ENCODE measurements at regions not wholly inside any gene's neighbourhood (a gene's known extent, or its start where the extent isn't known, plus 50 kb on each side); places are given as distances from the start of the nearest gene placed in this dataset.

- Histone ChIP-seq H3K4me3 (ENCODE audit: low read depth, low read length) (no peak overlapping the region), H3K27ac (ENCODE audit: extremely low read depth, low read depth, low read length) (no peak overlapping the region), H3K9me3 (ENCODE audit: control insufficient read depth, insufficient read depth, low read depth, low read length) (no peaks in the 10 kb centered on the region), H3K36me3 (ENCODE audit: control insufficient read depth in 2 of 2, insufficient read depth in 1 of 2, low read length in 2 of 2) (no peaks in the 10 kb centered on the region), H3K4me1 (ENCODE audit: control insufficient read depth, insufficient read depth, low read length) (peaks cover 3% of the 10 kb centered on the region)
- POLR2A ChIA-PET = no interaction called here
- CTCF ChIA-PET = interaction anchor here (1.5 kb wide), 1 partner anchor 20 kb away, joined by 4 read pairs; no protein-coding TSS in a partner anchor
- no peak for TF ChIP-seq BCL11B (tag by site-specific recombination; IDR thresholded peaks at IDR 0.05; ENCODE audit: low read depth)
- no peak for TF ChIP-seq ATF2 (tag by site-specific recombination; IDR thresholded peaks at IDR 0.05; ENCODE audit: low read depth)
- no peak for TF ChIP-seq ZIC2 (tag by site-specific recombination; IDR thresholded peaks at IDR 0.05)
- TF ChIP-seq OSR2 (tag by site-specific recombination; IDR thresholded peaks at IDR 0.05) = no peak
- no peak for TF ChIP-seq ZNF529 (tag by site-specific recombination; IDR thresholded peaks at IDR 0.05; ENCODE audit: insufficient replicate concordance)
These were observed 184.2 kb upstream of the CHODL start for GRCh38 chr21:18060402-18060801.

GRCh38 chr21:18058731-18059398 lies 185.8 kb upstream of the CHODL start:
- TF ChIP-seq, protein P1, sequence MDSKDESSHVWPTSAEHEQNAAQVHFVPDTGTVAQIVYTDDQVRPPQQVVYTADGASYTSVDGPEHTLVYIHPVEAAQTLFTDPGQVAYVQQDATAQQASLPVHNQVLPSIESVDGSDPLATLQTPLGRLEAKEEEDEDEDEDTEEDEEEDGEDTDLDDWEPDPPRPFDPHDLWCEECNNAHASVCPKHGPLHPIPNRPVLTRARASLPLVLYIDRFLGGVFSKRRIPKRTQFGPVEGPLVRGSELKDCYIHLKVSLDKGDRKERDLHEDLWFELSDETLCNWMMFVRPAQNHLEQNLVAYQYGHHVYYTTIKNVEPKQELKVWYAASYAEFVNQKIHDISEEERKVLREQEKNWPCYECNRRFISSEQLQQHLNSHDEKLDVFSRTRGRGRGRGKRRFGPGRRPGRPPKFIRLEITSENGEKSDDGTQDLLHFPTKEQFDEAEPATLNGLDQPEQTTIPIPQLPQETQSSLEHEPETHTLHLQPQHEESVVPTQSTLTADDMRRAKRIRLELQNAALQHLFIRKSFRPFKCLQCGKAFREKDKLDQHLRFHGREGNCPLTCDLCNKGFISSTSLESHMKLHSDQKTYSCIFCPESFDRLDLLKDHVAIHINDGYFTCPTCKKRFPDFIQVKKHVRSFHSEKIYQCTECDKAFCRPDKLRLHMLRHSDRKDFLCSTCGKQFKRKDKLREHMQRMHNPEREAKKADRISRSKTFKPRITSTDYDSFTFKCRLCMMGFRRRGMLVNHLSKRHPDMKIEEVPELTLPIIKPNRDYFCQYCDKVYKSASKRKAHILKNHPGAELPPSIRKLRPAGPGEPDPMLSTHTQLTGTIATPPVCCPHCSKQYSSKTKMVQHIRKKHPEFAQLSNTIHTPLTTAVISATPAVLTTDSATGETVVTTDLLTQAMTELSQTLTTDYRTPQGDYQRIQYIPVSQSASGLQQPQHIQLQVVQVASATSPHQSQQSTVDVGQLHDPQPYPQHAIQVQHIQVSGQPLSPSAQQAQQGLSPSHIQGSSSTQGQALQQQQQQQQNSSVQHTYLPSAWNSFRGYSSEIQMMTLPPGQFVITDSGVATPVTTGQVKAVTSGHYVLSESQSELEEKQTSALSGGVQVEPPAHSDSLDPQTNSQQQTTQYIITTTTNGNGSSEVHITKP (tag by site-specific recombination; IDR thresholded peaks at IDR 0.05) = no peak
- TF ChIP-seq ZNF560 (tag by site-specific recombination; IDR thresholded peaks at IDR 0.05; ENCODE audit: borderline replicate concordance) (no peak), SCRT1 (tag by site-specific recombination; IDR thresholded peaks at IDR 0.05; ENCODE audit: borderline replicate concordance) (no peak), ZNF654 (tag by site-specific recombination; IDR thresholded peaks at IDR 0.05; ENCODE audit: low read depth) (no peak), ZNF785 (tag by site-specific recombination; IDR thresholded peaks at IDR 0.05) (no peak), SP3 (tag by site-specific recombination; IDR thresholded peaks at IDR 0.05) (no peak)
- TF ChIP-seq, protein P2, sequence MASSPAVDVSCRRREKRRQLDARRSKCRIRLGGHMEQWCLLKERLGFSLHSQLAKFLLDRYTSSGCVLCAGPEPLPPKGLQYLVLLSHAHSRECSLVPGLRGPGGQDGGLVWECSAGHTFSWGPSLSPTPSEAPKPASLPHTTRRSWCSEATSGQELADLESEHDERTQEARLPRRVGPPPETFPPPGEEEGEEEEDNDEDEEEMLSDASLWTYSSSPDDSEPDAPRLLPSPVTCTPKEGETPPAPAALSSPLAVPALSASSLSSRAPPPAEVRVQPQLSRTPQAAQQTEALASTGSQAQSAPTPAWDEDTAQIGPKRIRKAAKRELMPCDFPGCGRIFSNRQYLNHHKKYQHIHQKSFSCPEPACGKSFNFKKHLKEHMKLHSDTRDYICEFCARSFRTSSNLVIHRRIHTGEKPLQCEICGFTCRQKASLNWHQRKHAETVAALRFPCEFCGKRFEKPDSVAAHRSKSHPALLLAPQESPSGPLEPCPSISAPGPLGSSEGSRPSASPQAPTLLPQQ (tag by site-specific recombination; IDR thresholded peaks at IDR 0.05) = no peak
- TF ChIP-seq, protein P3, sequence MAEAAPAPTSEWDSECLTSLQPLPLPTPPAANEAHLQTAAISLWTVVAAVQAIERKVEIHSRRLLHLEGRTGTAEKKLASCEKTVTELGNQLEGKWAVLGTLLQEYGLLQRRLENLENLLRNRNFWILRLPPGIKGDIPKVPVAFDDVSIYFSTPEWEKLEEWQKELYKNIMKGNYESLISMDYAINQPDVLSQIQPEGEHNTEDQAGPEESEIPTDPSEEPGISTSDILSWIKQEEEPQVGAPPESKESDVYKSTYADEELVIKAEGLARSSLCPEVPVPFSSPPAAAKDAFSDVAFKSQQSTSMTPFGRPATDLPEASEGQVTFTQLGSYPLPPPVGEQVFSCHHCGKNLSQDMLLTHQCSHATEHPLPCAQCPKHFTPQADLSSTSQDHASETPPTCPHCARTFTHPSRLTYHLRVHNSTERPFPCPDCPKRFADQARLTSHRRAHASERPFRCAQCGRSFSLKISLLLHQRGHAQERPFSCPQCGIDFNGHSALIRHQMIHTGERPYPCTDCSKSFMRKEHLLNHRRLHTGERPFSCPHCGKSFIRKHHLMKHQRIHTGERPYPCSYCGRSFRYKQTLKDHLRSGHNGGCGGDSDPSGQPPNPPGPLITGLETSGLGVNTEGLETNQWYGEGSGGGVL (tag by site-specific recombination; IDR thresholded peaks at IDR 0.05) = no peak
- H3K9me3 ChIP-seq (ENCODE audit: control insufficient read depth, insufficient read depth, low read depth, low read length) = no peaks in the 10 kb centered on the region
- no peak overlapping the region for H3K27ac ChIP-seq (ENCODE audit: extremely low read depth, low read depth, low read length)
- CTCF ChIA-PET = no interaction called here
- POLR2A ChIA-PET = no interaction called here
- no peak overlapping the region for H3K4me3 ChIP-seq (ENCODE audit: low read depth, low read length)
- H3K36me3 ChIP-seq (ENCODE audit: control insufficient read depth in 2 of 2, insufficient read depth in 1 of 2, low read length in 2 of 2) = no peaks in the 10 kb centered on the region
- H3K4me1 ChIP-seq (ENCODE audit: control insufficient read depth, insufficient read depth, low read length) = peaks cover 3% of the 10 kb centered on the region
